ENCODE measurements at regions not wholly inside any gene's neighbourhood (a gene's known extent, or its start where the extent isn't known, plus 50 kb on each side); places are given as distances from the start of the nearest gene placed in this dataset.

- TF ChIP-seq CTCF (IDR thresholded peaks at IDR 0.05; ENCODE audit: extremely low read depth, insufficient read depth, missing control alignments), result no peak
- DNase-seq (ENCODE audit: low spot score), result no peak
- in situ Hi-C loops (cut with MboI; ENCODE audit: low pct_unique_long_range_greater_than_20kb, low sequenced_read_pairs, unreplicated experiment), result no loop called here
Measured at GRCh38 chr13:83166550-83166949, 715.7 kb downstream of the SLITRK1 start.

GRCh38 chr13:83162493-83162892 lies 719.8 kb downstream of the SLITRK1 start:
- in situ Hi-C loops (cut with MboI; ENCODE audit: low pct_unique_long_range_greater_than_20kb, low sequenced_read_pairs, unreplicated experiment), result no loop called here
- no peak for TF ChIP-seq CTCF (IDR thresholded peaks at IDR 0.05; ENCODE audit: extremely low read depth, insufficient read depth, missing control alignments)

GRCh38 chr13:83153848-83154247 lies 728.4 kb downstream of the SLITRK1 start:
- no peak for TF ChIP-seq CTCF (IDR thresholded peaks at IDR 0.05; ENCODE audit: extremely low read depth, insufficient read depth, missing control alignments)
- in situ Hi-C loops (cut with MboI; ENCODE audit: low pct_unique_long_range_greater_than_20kb, low sequenced_read_pairs, unreplicated experiment), result no loop called here
- DNase-seq (ENCODE audit: low spot score), result no peak

More at GRCh38 chr13:83162493-83162892, 719.8 kb downstream of the SLITRK1 start:
- DNase-seq (ENCODE audit: low spot score), result no peak

GRCh38 chr13:83151308-83151660 lies 731.0 kb downstream of the SLITRK1 start:
- TF ChIP-seq CTCF (IDR thresholded peaks at IDR 0.05; ENCODE audit: extremely low read depth, insufficient read depth, missing control alignments), result no peak
- no peak for DNase-seq (ENCODE audit: low spot score)
- in situ Hi-C loops (cut with MboI; ENCODE audit: low pct_unique_long_range_greater_than_20kb, low sequenced_read_pairs, unreplicated experiment), result no loop called here

GRCh38 chr13:83150616-83151307 lies 731.5 kb downstream of the SLITRK1 start:
- TF ChIP-seq CTCF (IDR thresholded peaks at IDR 0.05; ENCODE audit: extremely low read depth, insufficient read depth, missing control alignments), result no peak
- in situ Hi-C loops (cut with MboI; ENCODE audit: low pct_unique_long_range_greater_than_20kb, low sequenced_read_pairs, unreplicated experiment), result no loop called here
- no peak for DNase-seq (ENCODE audit: low spot score)

- DNase-seq (ENCODE audit: low spot score), result no peak
- TF ChIP-seq CTCF (IDR thresholded peaks at IDR 0.05; ENCODE audit: extremely low read depth, insufficient read depth, missing control alignments), result no peak
- in situ Hi-C loops (cut with MboI; ENCODE audit: low pct_unique_long_range_greater_than_20kb, low sequenced_read_pairs, unreplicated experiment), result no loop called here
Measured at GRCh38 chr13:83136660-83137059, 745.6 kb downstream of the SLITRK1 start.
